Brain microvascular endothelial cell (primary cell): ENCODE measurements at regions not wholly inside any gene's neighbourhood (a gene's known extent, or its start where the extent isn't known, plus 50 kb on each side); places are given as distances from the start of the nearest gene placed in this dataset.

Source experiments
- DNase-seq: peaks from one replicate; pipeline ENCODE4 v3.0.0-alpha.2; 2020
- H3K27ac ChIP-seq: fragments of 250-450 bp; sonication (Bioruptor Pico); 2 replicates; pipeline ENCODE4 v1.5.1; 2020; ENCODE audit warnings: mild to moderate bottlenecking, moderate library complexity
- H3K27me3 ChIP-seq: fragments of 250-450 bp; sonication (Bioruptor Pico); replicated peaks from 2 replicates; pipeline ENCODE4 v1.5.1; 2020; ENCODE audit warnings: mild to moderate bottlenecking
- H3K36me3 ChIP-seq: fragments of 250-450 bp; sonication (Bioruptor Pico); replicated peaks from 2 replicates; pipeline ENCODE4 v1.5.1; 2020; ENCODE audit warnings: mild to moderate bottlenecking
- H3K4me3 ChIP-seq: 2 replicates; pipeline ENCODE4 v1.5.1; 2011; ENCODE audit warnings: low read depth, mild to moderate bottlenecking, control low read depth, low read length, moderate library complexity
- in situ Hi-C: cut with HindIII; loops from 2 replicates; pipeline ENCODE4 v1.10.0; 2017; ENCODE audit warnings: low sequenced_read_pairs, low pct_ligation_motif_present
- TF ChIP-seq, protein P1 (sequence below): IDR thresholded peaks from 2 replicates; pipeline ENCODE4 v1.5.1; 2011; ENCODE audit warnings: low read depth, mild to moderate bottlenecking, moderate library complexity, low read length, control low read depth, inconsistent platforms; ENCODE audit errors: missing control alignments

DNA sequence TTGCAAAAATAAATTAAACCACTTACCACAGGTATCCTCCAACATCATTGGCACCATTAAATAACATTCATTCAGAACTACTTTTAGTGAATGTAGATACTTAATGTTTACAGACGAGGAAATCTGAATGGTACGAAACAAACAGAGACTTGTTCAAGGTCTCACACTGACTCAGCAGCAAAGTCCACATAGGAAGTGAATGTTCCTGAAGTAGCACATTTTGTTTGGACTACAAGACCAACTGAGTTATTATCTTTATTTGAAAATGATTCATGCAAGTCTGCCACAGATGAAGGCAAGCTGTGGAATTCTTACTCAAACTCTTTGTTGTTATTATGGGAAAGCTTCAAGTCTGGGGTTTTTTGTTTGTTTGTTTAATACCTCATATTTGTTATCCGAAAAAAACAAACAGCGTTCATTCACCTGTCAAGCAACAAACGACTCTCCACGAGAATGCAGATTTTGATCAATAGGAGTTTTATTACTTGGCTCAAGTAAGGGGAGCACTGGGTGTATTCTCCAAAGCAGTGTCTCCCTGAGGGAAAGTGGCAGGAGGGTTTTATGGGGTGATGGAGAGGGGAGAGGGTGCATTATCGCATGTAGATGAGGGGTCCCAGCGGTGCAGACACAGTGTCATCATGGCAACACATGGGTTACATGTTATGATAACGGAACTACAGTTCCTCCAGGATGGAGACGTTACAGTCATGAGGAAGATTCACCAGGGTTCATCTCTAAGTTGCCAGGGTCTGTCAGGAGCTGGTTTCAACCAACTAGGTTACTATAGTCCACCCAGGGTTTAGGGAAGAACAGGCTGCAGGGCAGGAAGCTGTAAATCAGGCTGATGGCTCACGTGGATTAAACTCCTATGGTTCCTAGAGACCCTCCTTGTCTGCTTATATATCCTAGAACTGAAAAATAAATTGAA lies 147.7 kb upstream of the AKR1E2 start:
- Histone ChIP-seq H3K27me3 (no peaks in the 10 kb centered on the region), H3K36me3 (no peaks in the 10 kb centered on the region), H3K27ac (peak overlapping the region; percentile 96), H3K4me3 (peak overlapping the region; percentile 40)
- DNase-seq = peak; percentile 81
- in situ Hi-C loops = no loop called here
- TF ChIP-seq, protein P1, sequence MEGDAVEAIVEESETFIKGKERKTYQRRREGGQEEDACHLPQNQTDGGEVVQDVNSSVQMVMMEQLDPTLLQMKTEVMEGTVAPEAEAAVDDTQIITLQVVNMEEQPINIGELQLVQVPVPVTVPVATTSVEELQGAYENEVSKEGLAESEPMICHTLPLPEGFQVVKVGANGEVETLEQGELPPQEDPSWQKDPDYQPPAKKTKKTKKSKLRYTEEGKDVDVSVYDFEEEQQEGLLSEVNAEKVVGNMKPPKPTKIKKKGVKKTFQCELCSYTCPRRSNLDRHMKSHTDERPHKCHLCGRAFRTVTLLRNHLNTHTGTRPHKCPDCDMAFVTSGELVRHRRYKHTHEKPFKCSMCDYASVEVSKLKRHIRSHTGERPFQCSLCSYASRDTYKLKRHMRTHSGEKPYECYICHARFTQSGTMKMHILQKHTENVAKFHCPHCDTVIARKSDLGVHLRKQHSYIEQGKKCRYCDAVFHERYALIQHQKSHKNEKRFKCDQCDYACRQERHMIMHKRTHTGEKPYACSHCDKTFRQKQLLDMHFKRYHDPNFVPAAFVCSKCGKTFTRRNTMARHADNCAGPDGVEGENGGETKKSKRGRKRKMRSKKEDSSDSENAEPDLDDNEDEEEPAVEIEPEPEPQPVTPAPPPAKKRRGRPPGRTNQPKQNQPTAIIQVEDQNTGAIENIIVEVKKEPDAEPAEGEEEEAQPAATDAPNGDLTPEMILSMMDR = no peak

DNA sequence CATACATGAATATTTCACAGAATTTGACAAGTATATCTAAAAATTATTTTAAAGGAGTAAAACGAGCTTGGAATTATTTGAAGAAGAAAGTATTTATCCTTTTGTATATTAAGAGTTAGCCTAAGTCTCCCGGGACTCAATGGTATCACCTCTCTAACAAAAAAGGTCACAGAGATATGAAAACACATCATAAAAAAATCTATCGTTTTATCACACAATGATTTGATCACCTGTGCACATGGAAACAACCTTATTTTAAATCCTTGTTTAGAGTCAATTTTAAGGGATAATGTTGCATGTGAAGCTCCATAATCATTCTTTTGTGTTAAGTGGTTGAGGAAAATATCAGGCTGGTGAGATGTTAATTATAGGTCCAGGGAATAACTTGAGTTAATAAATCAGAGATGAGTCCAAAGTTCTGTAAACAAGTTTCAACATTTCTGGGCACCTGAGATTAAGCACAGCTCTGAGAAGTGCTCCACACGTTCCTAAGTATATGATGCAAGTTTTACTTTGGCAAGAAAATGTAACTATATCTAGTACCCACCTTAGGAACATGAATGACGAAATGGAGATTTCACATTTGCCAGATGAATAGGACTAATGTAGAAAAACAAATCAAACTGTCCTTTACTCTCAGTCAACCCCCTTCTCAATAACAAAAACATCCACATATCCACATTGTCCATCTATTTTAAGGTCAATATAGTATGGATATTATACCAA lies 148.5 kb upstream of the AKR1E2 start:
- TF ChIP-seq, protein P1 = no peak
- Histone ChIP-seq H3K4me3 (peak overlapping the region; percentile 40), H3K27me3 (no peaks in the 10 kb centered on the region), H3K27ac (peak overlapping the region; percentile 96), H3K36me3 (no peaks in the 10 kb centered on the region)
- DNase-seq = peak; percentile 42
- in situ Hi-C loops = no loop called here

DNA sequence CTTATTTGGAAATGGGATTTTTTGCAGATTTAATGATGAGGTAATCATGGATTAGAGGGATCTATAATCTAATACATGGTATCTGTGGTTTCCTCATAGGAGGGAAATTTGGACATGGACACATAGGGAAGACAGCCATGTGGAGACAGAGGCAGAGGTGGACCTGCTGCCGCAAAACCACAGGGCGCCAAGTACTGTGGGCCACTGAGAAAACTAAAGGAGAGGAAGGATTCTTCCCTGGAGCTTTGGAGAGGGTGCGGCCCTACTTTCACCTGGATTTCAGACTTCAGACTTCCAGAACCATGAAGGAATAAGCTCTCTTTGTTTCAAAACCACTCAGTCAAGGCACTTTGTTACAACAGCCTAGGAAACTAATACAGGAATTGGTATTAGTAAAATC lies 149.4 kb upstream of the AKR1E2 start:
- TF ChIP-seq, protein P1 = no peak
- DNase-seq = no peak
- Histone ChIP-seq H3K27me3 (no peaks in the 10 kb centered on the region), H3K27ac (no peak overlapping the region), H3K4me3 (no peak overlapping the region), H3K36me3 (no peaks in the 10 kb centered on the region)
- in situ Hi-C loops = no loop called here

DNA sequence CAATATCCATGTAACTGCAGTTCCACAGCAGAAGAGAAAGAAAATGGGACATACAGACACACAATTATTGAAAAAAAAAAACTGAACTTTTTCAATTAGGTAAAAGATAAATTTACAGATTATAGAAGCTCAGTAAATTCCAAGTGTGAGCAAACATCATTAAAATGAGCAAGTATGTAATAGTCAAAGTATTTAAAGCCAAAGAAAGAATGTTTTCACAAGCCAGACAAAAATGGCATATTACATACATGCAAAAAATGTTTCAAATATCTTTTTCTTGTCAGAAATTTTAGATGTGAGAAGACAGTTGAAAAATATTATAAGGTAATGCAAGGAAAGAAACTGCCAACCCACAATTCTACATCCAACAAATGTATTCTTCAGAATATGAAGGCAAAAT lies 150.2 kb upstream of the AKR1E2 start:
- no peak for DNase-seq
- Histone ChIP-seq H3K27ac (no peak overlapping the region), H3K4me3 (no peak overlapping the region), H3K27me3 (no peaks in the 10 kb centered on the region), H3K36me3 (no peaks in the 10 kb centered on the region)
- TF ChIP-seq, protein P1 = no peak
- in situ Hi-C loops = no loop called here

- TF ChIP-seq, protein P1 = no peak
- no peak for DNase-seq
- no peak overlapping the region for H3K4me3 ChIP-seq
- H3K27me3 ChIP-seq = no peaks in the 10 kb centered on the region
- H3K36me3 ChIP-seq = no peaks in the 10 kb centered on the region
- peak overlapping the region; percentile 4 for H3K27ac ChIP-seq
- in situ Hi-C loops = no loop called here
Measured at GRCh38 chr10:4673279-4674040, 152.5 kb upstream of the AKR1E2 start.
